ENCODE measurements at regions not wholly inside any gene's neighbourhood (a gene's known extent, or its start where the extent isn't known, plus 50 kb on each side); places are given as distances from the start of the nearest gene placed in this dataset.

GRCh38 chr11:27838674-27839073 lies 138.4 kb upstream of the BDNF start:
- H3K4me3 ChIP-seq (replicated peaks in 1 of 4; ENCODE audit: control extremely low read depth in 1 of 4, insufficient read depth in 1 of 4, low read depth in 3 of 4, low read length in 4 of 4): no peak overlapping the region
- H3K4me2 ChIP-seq (ENCODE audit: extremely low read depth, insufficient read depth, low read length): no peak overlapping the region
- no peaks in the 10 kb centered on the region for H3K36me3 ChIP-seq (ENCODE audit: control insufficient read depth, insufficient read depth, low read length)
- no peak overlapping the region for H3K9ac ChIP-seq (ENCODE audit: insufficient read depth, low read length)
- H3K27me3 ChIP-seq (ENCODE audit: control insufficient read depth, insufficient read depth, low read length): peaks cover 3% of the 10 kb centered on the region
- H3K9me3 ChIP-seq (ENCODE audit: control insufficient read depth, insufficient read depth, low read depth, low read length): no peaks in the 10 kb centered on the region
- H3K79me2 ChIP-seq (ENCODE audit: control insufficient read depth, insufficient read depth, low read length): no peaks in the 10 kb centered on the region
- H4K20me1 ChIP-seq (ENCODE audit: control insufficient read depth, extremely low read depth, insufficient read depth, low read length): no peaks in the 10 kb centered on the region
- no peak for DNase-seq (ENCODE audit: low read depth in 2 of 2)
- no peak for TF ChIP-seq EZH2 (IDR thresholded peaks at IDR 0.05; ENCODE audit: low read length, missing control alignments)
- TF ChIP-seq, protein P1, sequence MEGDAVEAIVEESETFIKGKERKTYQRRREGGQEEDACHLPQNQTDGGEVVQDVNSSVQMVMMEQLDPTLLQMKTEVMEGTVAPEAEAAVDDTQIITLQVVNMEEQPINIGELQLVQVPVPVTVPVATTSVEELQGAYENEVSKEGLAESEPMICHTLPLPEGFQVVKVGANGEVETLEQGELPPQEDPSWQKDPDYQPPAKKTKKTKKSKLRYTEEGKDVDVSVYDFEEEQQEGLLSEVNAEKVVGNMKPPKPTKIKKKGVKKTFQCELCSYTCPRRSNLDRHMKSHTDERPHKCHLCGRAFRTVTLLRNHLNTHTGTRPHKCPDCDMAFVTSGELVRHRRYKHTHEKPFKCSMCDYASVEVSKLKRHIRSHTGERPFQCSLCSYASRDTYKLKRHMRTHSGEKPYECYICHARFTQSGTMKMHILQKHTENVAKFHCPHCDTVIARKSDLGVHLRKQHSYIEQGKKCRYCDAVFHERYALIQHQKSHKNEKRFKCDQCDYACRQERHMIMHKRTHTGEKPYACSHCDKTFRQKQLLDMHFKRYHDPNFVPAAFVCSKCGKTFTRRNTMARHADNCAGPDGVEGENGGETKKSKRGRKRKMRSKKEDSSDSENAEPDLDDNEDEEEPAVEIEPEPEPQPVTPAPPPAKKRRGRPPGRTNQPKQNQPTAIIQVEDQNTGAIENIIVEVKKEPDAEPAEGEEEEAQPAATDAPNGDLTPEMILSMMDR (conservative IDR thresholded peaks at IDR 0.05 in 1 of 2, IDR thresholded peaks at IDR 0.05 in 1 of 2; ENCODE audit: low read depth in 1 of 2, low read length in 2 of 2): no peak
- no peak overlapping the region for H2AFZ ChIP-seq (ENCODE audit: low read length)
- no peaks in the 10 kb centered on the region for H3K4me1 ChIP-seq (ENCODE audit: control insufficient read depth, extremely low read depth, insufficient read depth, low read length)
- no peak overlapping the region for H3K27ac ChIP-seq (ENCODE audit: insufficient read depth, low read length)

DNA sequence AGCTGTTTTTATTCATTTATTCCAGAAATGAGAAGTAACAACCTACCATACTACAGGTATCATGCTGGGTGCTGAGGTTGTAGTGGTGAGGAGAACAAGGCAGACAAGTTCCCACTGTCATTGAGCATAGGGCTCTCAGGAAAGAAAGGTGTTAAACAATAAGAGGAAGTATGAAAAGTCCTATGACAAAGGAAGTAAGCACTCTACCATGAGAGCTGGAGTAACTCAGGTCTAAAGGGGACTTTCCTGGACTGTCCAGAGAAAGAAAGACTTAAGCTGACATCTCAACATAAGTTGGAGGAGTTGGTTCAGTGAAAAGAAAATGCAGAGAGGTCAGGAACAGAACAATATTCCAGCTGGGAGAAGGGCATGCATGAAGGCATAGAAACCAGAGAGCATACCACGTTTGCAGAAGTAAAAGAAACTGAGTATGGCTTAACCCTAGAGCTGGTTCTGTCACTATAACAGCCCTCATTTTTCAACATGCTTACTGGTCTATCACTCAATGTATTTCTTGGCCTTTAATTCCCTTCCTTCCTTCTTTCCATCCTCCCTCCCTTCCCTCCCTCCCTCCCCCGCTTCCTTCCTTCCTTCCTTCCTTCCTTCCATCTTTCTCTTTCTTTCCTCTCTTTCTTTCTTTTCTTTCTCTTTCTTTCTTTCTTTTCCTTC lies 137.8 kb upstream of the BDNF start:
- Histone ChIP-seq H3K4me2 (ENCODE audit: extremely low read depth, insufficient read depth, low read length) (no peak overlapping the region), H3K4me3 (replicated peaks in 1 of 4; ENCODE audit: control extremely low read depth in 1 of 4, insufficient read depth in 1 of 4, low read depth in 3 of 4, low read length in 4 of 4) (no peak overlapping the region), H3K9ac (ENCODE audit: insufficient read depth, low read length) (no peak overlapping the region), H2AFZ (ENCODE audit: low read length) (no peak overlapping the region), H3K9me3 (ENCODE audit: control insufficient read depth, insufficient read depth, low read depth, low read length) (no peaks in the 10 kb centered on the region), H3K27ac (ENCODE audit: insufficient read depth, low read length) (no peak overlapping the region), H3K79me2 (ENCODE audit: control insufficient read depth, insufficient read depth, low read length) (no peaks in the 10 kb centered on the region), H3K4me1 (ENCODE audit: control insufficient read depth, extremely low read depth, insufficient read depth, low read length) (no peaks in the 10 kb centered on the region), H3K36me3 (ENCODE audit: control insufficient read depth, insufficient read depth, low read length) (no peaks in the 10 kb centered on the region), H3K27me3 (ENCODE audit: control insufficient read depth, insufficient read depth, low read length) (peaks cover 3% of the 10 kb centered on the region), H4K20me1 (ENCODE audit: control insufficient read depth, extremely low read depth, insufficient read depth, low read length) (no peaks in the 10 kb centered on the region)
- DNase-seq (ENCODE audit: low read depth in 2 of 2): no peak
- no peak for TF ChIP-seq EZH2 (IDR thresholded peaks at IDR 0.05; ENCODE audit: low read length, missing control alignments)
- TF ChIP-seq, protein P1 (conservative IDR thresholded peaks at IDR 0.05 in 1 of 2, IDR thresholded peaks at IDR 0.05 in 1 of 2; ENCODE audit: low read depth in 1 of 2, low read length in 2 of 2): no peak

DNA sequence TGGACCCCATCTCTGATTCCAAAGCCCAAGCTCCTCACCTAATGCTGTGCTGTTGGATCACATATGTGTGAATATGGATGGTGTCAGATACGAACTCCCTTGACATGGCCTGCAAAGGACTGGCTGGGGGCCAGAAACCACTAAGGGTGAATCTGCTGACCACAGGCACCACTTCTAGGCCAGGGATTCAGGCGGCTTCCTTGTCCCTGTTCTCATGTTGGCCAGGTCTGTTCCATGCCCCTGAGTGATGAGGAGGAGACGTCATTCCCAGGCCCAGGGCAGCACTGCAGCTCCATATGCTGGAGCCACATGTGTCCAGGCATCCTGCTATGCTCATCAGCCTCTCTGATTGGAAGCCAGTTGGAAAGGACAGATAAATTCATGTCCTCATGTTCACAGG lies 130.0 kb upstream of the BDNF start:
- H3K9ac ChIP-seq (ENCODE audit: insufficient read depth, low read length): no peak overlapping the region
- H3K4me1 ChIP-seq (ENCODE audit: control insufficient read depth, extremely low read depth, insufficient read depth, low read length): no peaks in the 10 kb centered on the region
- H2AFZ ChIP-seq (ENCODE audit: low read length): no peak overlapping the region
- H3K79me2 ChIP-seq (ENCODE audit: control insufficient read depth, insufficient read depth, low read length): no peaks in the 10 kb centered on the region
- no peak for DNase-seq (ENCODE audit: low read depth in 2 of 2)
- H3K4me2 ChIP-seq (ENCODE audit: extremely low read depth, insufficient read depth, low read length): no peak overlapping the region
- TF ChIP-seq EZH2 (IDR thresholded peaks at IDR 0.05; ENCODE audit: low read length, missing control alignments): no peak
- TF ChIP-seq, protein P1 (conservative IDR thresholded peaks at IDR 0.05 in 1 of 2, IDR thresholded peaks at IDR 0.05 in 1 of 2; ENCODE audit: low read depth in 1 of 2, low read length in 2 of 2): no peak
- H3K27me3 ChIP-seq (ENCODE audit: control insufficient read depth, insufficient read depth, low read length): peaks cover 3% of the 10 kb centered on the region
- no peak overlapping the region for H3K4me3 ChIP-seq (replicated peaks in 1 of 4; ENCODE audit: control extremely low read depth in 1 of 4, insufficient read depth in 1 of 4, low read depth in 3 of 4, low read length in 4 of 4)
- H3K9me3 ChIP-seq (ENCODE audit: control insufficient read depth, insufficient read depth, low read depth, low read length): no peaks in the 10 kb centered on the region
- H3K27ac ChIP-seq (ENCODE audit: insufficient read depth, low read length): no peak overlapping the region
- no peaks in the 10 kb centered on the region for H3K36me3 ChIP-seq (ENCODE audit: control insufficient read depth, insufficient read depth, low read length)
- no peaks in the 10 kb centered on the region for H4K20me1 ChIP-seq (ENCODE audit: control insufficient read depth, extremely low read depth, insufficient read depth, low read length)

Measured in fibroblast of lung (primary cell).